HG03066 (cell line): ENCODE measurements at regions not wholly inside any gene's neighbourhood (a gene's known extent, or its start where the extent isn't known, plus 50 kb on each side); places are given as distances from the start of the nearest gene placed in this dataset.
A peak's percentile ranks its signal among the peaks of the same experiment; 100 is the strongest.
"Not testable (repeated sequence)": the region's sequence is repeated elsewhere in the genome, so short reads cannot be mapped to it uniquely, and the experiment has no call there.

Source experiments
- ATAC-seq: cut with Tn5 transposase; IDR thresholded peaks from one replicate; pipeline ENCODE4 v1.9.1; 2021; ENCODE audit warnings: low read depth; ENCODE audit not compliant: unreplicated experiment

GRCh38 chr6:14542670-14543366 lies 425.2 kb downstream of the CD83 start:
- peak; percentile 58 for ATAC-seq

GRCh38 chr6:14543971-14544585 lies 426.5 kb downstream of the CD83 start:
- ATAC-seq: no peak

- no peak for ATAC-seq
Measured at GRCh38 chr6:14544666-14545065, 427.1 kb downstream of the CD83 start.

- no peak for ATAC-seq
Measured at GRCh38 chr6:14545496-14545895, 427.9 kb downstream of the CD83 start.

GRCh38 chr6:14546036-14546435 lies 428.5 kb downstream of the CD83 start:
- no peak for ATAC-seq

- no peak for ATAC-seq
Measured at GRCh38 chr6:14547284-14547998, 429.9 kb downstream of the CD83 start.

GRCh38 chr6:14549304-14549770 lies 431.8 kb downstream of the CD83 start:
- ATAC-seq: no peak

GRCh38 chr6:14549871-14550270 lies 432.3 kb downstream of the CD83 start:
- ATAC-seq: no peak

- no peak for ATAC-seq
Measured at GRCh38 chr6:14550410-14550809, 432.8 kb downstream of the CD83 start.

GRCh38 chr6:14550822-14551221 lies 433.2 kb downstream of the CD83 start:
- no peak for ATAC-seq

GRCh38 chr6:14551601-14552000 lies 434.0 kb downstream of the CD83 start:
- ATAC-seq: not testable (repeated sequence)

GRCh38 chr6:14552891-14553290 lies 435.3 kb downstream of the CD83 start:
- no peak for ATAC-seq

GRCh38 chr6:14553515-14553914 lies 435.9 kb downstream of the CD83 start:
- ATAC-seq: no peak

- ATAC-seq: no peak
Measured at GRCh38 chr6:14555804-14556203, 438.2 kb downstream of the CD83 start.

- ATAC-seq: no peak
Measured at GRCh38 chr6:14559746-14560536, 442.4 kb downstream of the CD83 start.

- not testable (repeated sequence) for ATAC-seq
Measured at GRCh38 chr6:14561563-14561962, 444.0 kb downstream of the CD83 start.

- no peak for ATAC-seq
Measured at GRCh38 chr6:14567842-14568241, 450.3 kb downstream of the CD83 start.

- no peak for ATAC-seq
Measured at GRCh38 chr6:14569394-14569793, 451.8 kb downstream of the CD83 start.

- ATAC-seq: not testable (repeated sequence)
Measured at GRCh38 chr6:14569874-14570273, 452.3 kb downstream of the CD83 start.

- ATAC-seq: no peak
Measured at GRCh38 chr6:14571001-14571400, 453.4 kb downstream of the CD83 start.

GRCh38 chr6:14571746-14572145 lies 454.2 kb downstream of the CD83 start:
- no peak for ATAC-seq
